Trophoblast cell (in vitro differentiated cells and primary cell): ENCODE measurements at regions not wholly inside any gene's neighbourhood (a gene's known extent, or its start where the extent isn't known, plus 50 kb on each side); places are given as distances from the start of the nearest gene placed in this dataset.

Experiments used
- DNase-seq, 2 donors: peaks; one replicate each; pipeline ENCODE4 v3.0.0-alpha.2; 2016
- H2AFZ ChIP-seq: 2 replicates; pipeline ENCODE4 v1.6.1; 2013; ENCODE audit warnings: low read length, moderate library complexity, mild to moderate bottlenecking; ENCODE audit not compliant: insufficient read depth, poor library complexity
- H2AK5ac ChIP-seq: 2 replicates; pipeline ENCODE4 v1.6.1; 2013; ENCODE audit warnings: mild to moderate bottlenecking, low read length
- H2BK120ac ChIP-seq: 2 replicates; pipeline ENCODE4 v1.6.1; 2013; ENCODE audit warnings: low read length, mild to moderate bottlenecking, moderate library complexity; ENCODE audit not compliant: insufficient read depth, poor library complexity
- H2BK12ac ChIP-seq: 2 replicates; pipeline ENCODE4 v1.6.1; 2013; ENCODE audit warnings: mild to moderate bottlenecking, low read length, moderate library complexity
- H2BK5ac ChIP-seq: 2 replicates; pipeline ENCODE4 v1.6.1; 2013; ENCODE audit warnings: low read length, low read depth, moderate library complexity, mild to moderate bottlenecking; ENCODE audit not compliant: poor library complexity
- H3K14ac ChIP-seq: 2 replicates; pipeline ENCODE4 v1.6.1; 2013; ENCODE audit warnings: mild to moderate bottlenecking, low read length
- H3K18ac ChIP-seq: 2 replicates; pipeline ENCODE4 v1.6.1; 2013; ENCODE audit warnings: mild to moderate bottlenecking, low read length
- H3K23ac ChIP-seq: 2 replicates; pipeline ENCODE4 v1.6.1; 2013; ENCODE audit warnings: low read length
- H3K27ac ChIP-seq: 2 replicates; pipeline ENCODE4 v1.5.1; 2013; ENCODE audit warnings: low read depth, mild to moderate bottlenecking, inconsistent platforms, low read length, moderate library complexity
- H3K27me3 ChIP-seq: 2 replicates; pipeline ENCODE4 v1.6.1; 2013; ENCODE audit warnings: inconsistent platforms, mild to moderate bottlenecking, low read length, moderate library complexity; ENCODE audit not compliant: insufficient read depth
- H3K36me3 ChIP-seq, 2 experiments: 1 replicate in 1 of 2; 2 replicates in 1 of 2; pipeline ENCODE4 v1.6.1; 2013; ENCODE audit warnings: low read length in 2 of 2, mild to moderate bottlenecking in 2 of 2, moderate library complexity in 1 of 2; ENCODE audit not compliant: insufficient read depth in 2 of 2, control insufficient read depth in 1 of 2
- H3K4ac ChIP-seq: 2 replicates; pipeline ENCODE4 v1.6.1; 2013; ENCODE audit warnings: low read depth, mild to moderate bottlenecking, low read length, moderate library complexity
- H3K4me1 ChIP-seq, 2 experiments: 1 replicate in 1 of 2; 2 replicates in 1 of 2; pipeline ENCODE4 v1.6.1; 2013; ENCODE audit warnings: low read length in 2 of 2, mild to moderate bottlenecking in 2 of 2, moderate library complexity in 1 of 2; ENCODE audit not compliant: insufficient read depth in 2 of 2, control insufficient read depth in 1 of 2
- H3K4me2 ChIP-seq: 2 replicates; pipeline ENCODE4 v1.6.1; 2013; ENCODE audit warnings: inconsistent platforms, mild to moderate bottlenecking, low read length, moderate library complexity
- H3K4me3 ChIP-seq: 2 replicates; pipeline ENCODE4 v1.5.1; 2013; ENCODE audit warnings: mild to moderate bottlenecking, low read depth, low read length, inconsistent platforms
- H3K79me1 ChIP-seq: one replicate; pipeline ENCODE4 v1.6.1; 2013; ENCODE audit warnings: low read length
- H3K79me2 ChIP-seq: 2 replicates; pipeline ENCODE4 v1.6.1; 2013; ENCODE audit warnings: low read length, mild to moderate bottlenecking; ENCODE audit not compliant: control insufficient read depth, insufficient read depth, poor library complexity
- H3K9ac ChIP-seq: 2 replicates; pipeline ENCODE4 v1.6.1; 2013; ENCODE audit warnings: mild to moderate bottlenecking, low read length
- H3K9me3 ChIP-seq: 2 replicates; pipeline ENCODE4 v1.6.1; 2013; ENCODE audit warnings: low read depth, mild to moderate bottlenecking, control low read depth, inconsistent platforms, low read length; ENCODE audit not compliant: insufficient read depth
- H4K12ac ChIP-seq: 2 replicates; pipeline ENCODE4 v1.6.1; 2013; ENCODE audit warnings: low read depth, mild to moderate bottlenecking, low read length, moderate library complexity
- H4K8ac ChIP-seq: 2 replicates; pipeline ENCODE4 v1.6.1; 2013; ENCODE audit warnings: low read depth, mild to moderate bottlenecking, low read length, moderate library complexity
- H4K91ac ChIP-seq: one replicate; pipeline ENCODE4 v1.6.1; 2013; ENCODE audit warnings: low read depth, mild to moderate bottlenecking, low read length, moderate library complexity
- WGBS: extraction: QIAGEN DNeasy Blood & Tissue Kit; methylation state at CpG from one replicate; pipeline ENCODE4 v1.1.7; 2013; ENCODE audit warnings: missing lambda C conversion rate; ENCODE audit not compliant: insufficient read length, insufficient coverage; ENCODE audit errors: extremely low coverage; 5-methylcytosine and 5-hydroxymethylcytosine counted together

GRCh38 chr1:243964915-243965314 is 86.2 kb upstream of the ZBTB18 start:
- Histone ChIP-seq H3K14ac (no peak overlapping the region), H3K18ac (no peak overlapping the region), H3K4me2 (no peak overlapping the region), H3K4me1 (peaks cover 0 to 6% of the 10 kb centered on the region in 2 experiments), H3K9ac (no peak overlapping the region), H2BK12ac (no peak overlapping the region), H2AK5ac (no peak overlapping the region), H3K9me3 (no peaks in the 10 kb centered on the region), H3K27me3 (no peaks in the 10 kb centered on the region), H3K79me2 (no peaks in the 10 kb centered on the region), H4K12ac (no peak overlapping the region), H2BK120ac (no peak overlapping the region), H3K27ac (no peak overlapping the region), H3K4ac (no peak overlapping the region), H3K23ac (no peak overlapping the region), H3K4me3 (no peak overlapping the region), H3K79me1 (no peaks in the 10 kb centered on the region), H4K91ac (no peak overlapping the region), H2AFZ (no peak overlapping the region), H4K8ac (no peak overlapping the region), H3K36me3 (no peaks in the 10 kb centered on the region), H2BK5ac (no peak overlapping the region)
- WGBS: no CpG with 5 or more reads among the region's 2 CpGs
- no peak for DNase-seq

- no peak overlapping the region for H4K12ac ChIP-seq
- no peak overlapping the region for H4K91ac ChIP-seq
- no peaks in the 10 kb centered on the region for H3K79me2 ChIP-seq
- no peaks in the 10 kb centered on the region for H3K79me1 ChIP-seq
- H2AFZ ChIP-seq: no peak overlapping the region
- H3K9ac ChIP-seq: no peak overlapping the region
- H3K4me1 ChIP-seq: peaks cover 0 to 5% of the 10 kb centered on the region in 2 experiments
- no peak overlapping the region for H3K4ac ChIP-seq
- H3K9me3 ChIP-seq: no peaks in the 10 kb centered on the region
- no peaks in the 10 kb centered on the region for H3K27me3 ChIP-seq
- no peak overlapping the region for H3K27ac ChIP-seq
- H2BK5ac ChIP-seq: no peak overlapping the region
- H3K18ac ChIP-seq: no peak overlapping the region
- H3K23ac ChIP-seq: no peak overlapping the region
- H4K8ac ChIP-seq: no peak overlapping the region
- no peak overlapping the region for H2AK5ac ChIP-seq
- H3K14ac ChIP-seq: no peak overlapping the region
- DNase-seq: no peak
- no peak overlapping the region for H2BK12ac ChIP-seq
- no peak overlapping the region for H3K4me2 ChIP-seq
- H2BK120ac ChIP-seq: no peak overlapping the region
- no CpG with 5 or more reads among the region's 3 CpGs for WGBS
- no peak overlapping the region for H3K4me3 ChIP-seq
- no peaks in the 10 kb centered on the region for H3K36me3 ChIP-seq
Measured at GRCh38 chr1:243963571-243963970, 87.5 kb upstream of the ZBTB18 start.

DNA sequence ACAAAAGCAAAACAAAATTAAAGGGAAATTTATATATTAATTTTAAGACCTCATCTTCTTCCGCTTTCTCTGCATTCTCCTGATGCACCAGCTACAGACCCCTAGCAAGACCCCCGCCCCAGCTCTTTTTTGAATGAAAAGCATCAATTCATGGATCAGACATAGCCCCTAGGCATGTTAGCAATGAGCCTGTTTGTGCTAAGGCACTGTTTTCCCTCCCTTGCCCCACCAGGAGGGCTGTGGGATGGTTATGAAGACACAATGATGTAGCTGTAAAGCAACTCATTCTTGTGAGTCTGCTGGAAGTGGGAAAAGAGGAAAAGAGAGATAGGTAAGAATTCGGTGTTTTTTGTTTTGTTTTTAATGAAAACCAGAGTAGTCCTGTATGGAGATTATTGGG is 88.5 kb upstream of the ZBTB18 start:
- H3K14ac ChIP-seq: no peak overlapping the region
- no peak overlapping the region for H4K12ac ChIP-seq
- no peak overlapping the region for H3K23ac ChIP-seq
- H4K91ac ChIP-seq: no peak overlapping the region
- no peak overlapping the region for H3K4me2 ChIP-seq
- no peaks in the 10 kb centered on the region for H3K79me1 ChIP-seq
- 100% methylated on average over 1 of the region's 3 CpGs for WGBS
- no peak overlapping the region for H2BK12ac ChIP-seq
- no peaks in the 10 kb centered on the region for H3K4me1 ChIP-seq
- no peaks in the 10 kb centered on the region for H3K79me2 ChIP-seq
- H2AFZ ChIP-seq: no peak overlapping the region
- H3K18ac ChIP-seq: no peak overlapping the region
- no peak for DNase-seq
- H3K27me3 ChIP-seq: no peaks in the 10 kb centered on the region
- H4K8ac ChIP-seq: no peak overlapping the region
- no peak overlapping the region for H3K27ac ChIP-seq
- no peak overlapping the region for H3K9ac ChIP-seq
- no peak overlapping the region for H2BK5ac ChIP-seq
- H3K36me3 ChIP-seq: no peaks in the 10 kb centered on the region
- no peak overlapping the region for H2BK120ac ChIP-seq
- no peak overlapping the region for H3K4ac ChIP-seq
- no peak overlapping the region for H2AK5ac ChIP-seq
- H3K9me3 ChIP-seq: no peaks in the 10 kb centered on the region
- H3K4me3 ChIP-seq: no peak overlapping the region

- Histone ChIP-seq H3K18ac (no peak overlapping the region), H3K79me1 (no peaks in the 10 kb centered on the region), H3K23ac (no peak overlapping the region), H2AFZ (no peak overlapping the region), H3K79me2 (no peaks in the 10 kb centered on the region), H3K27me3 (no peaks in the 10 kb centered on the region), H4K8ac (no peak overlapping the region), H3K27ac (no peak overlapping the region), H4K12ac (no peak overlapping the region), H4K91ac (no peak overlapping the region), H3K4me2 (no peak overlapping the region), H3K9ac (no peak overlapping the region), H3K9me3 (no peaks in the 10 kb centered on the region), H2AK5ac (no peak overlapping the region), H2BK5ac (no peak overlapping the region), H3K36me3 (no peaks in the 10 kb centered on the region), H2BK120ac (no peak overlapping the region), H3K4me1 (no peaks in the 10 kb centered on the region), H2BK12ac (no peak overlapping the region), H3K4ac (no peak overlapping the region), H3K4me3 (no peak overlapping the region), H3K14ac (no peak overlapping the region)
- no peak for DNase-seq
- no CpG with 5 or more reads among the region's 2 CpGs for WGBS
Measured at GRCh38 chr1:243959998-243960397, 91.1 kb upstream of the ZBTB18 start.
